ENCODE measurements at regions not wholly inside any gene's neighbourhood (a gene's known extent, or its start where the extent isn't known, plus 50 kb on each side); places are given as distances from the start of the nearest gene placed in this dataset.

DNA sequence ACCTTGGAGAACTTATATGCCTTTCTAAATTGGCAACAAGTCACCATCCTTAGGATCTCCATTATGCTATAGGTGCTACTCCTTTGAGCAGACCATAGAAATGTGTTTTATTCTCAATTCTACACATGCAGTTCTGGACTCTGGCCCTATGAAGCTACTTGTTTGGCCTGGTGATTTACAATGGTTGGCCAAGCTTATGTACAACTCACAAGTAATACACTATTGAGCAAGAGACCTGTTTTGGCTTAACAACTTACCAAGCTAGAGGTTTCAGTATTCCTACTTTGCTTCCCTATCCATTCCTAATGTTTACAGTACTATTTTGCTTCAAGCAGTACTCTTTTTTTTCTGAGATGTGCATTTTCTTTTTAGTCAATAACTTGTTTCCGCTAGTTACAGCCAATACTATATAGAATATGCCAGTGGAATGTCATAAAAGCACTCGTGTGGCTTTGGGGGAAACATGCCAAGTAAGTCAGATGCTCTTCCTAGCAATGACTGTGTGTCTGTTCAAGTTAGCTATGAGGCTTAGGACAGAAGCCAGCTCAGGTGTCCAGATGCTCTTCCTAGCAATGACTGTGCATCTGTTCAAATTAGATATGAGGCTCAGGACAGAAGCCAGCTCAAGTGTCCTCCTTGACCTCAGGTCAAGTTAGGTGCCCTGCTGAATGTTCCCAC lies 174.9 kb upstream of the SEMA6D start:
- TF ChIP-seq, protein P1, sequence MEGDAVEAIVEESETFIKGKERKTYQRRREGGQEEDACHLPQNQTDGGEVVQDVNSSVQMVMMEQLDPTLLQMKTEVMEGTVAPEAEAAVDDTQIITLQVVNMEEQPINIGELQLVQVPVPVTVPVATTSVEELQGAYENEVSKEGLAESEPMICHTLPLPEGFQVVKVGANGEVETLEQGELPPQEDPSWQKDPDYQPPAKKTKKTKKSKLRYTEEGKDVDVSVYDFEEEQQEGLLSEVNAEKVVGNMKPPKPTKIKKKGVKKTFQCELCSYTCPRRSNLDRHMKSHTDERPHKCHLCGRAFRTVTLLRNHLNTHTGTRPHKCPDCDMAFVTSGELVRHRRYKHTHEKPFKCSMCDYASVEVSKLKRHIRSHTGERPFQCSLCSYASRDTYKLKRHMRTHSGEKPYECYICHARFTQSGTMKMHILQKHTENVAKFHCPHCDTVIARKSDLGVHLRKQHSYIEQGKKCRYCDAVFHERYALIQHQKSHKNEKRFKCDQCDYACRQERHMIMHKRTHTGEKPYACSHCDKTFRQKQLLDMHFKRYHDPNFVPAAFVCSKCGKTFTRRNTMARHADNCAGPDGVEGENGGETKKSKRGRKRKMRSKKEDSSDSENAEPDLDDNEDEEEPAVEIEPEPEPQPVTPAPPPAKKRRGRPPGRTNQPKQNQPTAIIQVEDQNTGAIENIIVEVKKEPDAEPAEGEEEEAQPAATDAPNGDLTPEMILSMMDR (IDR thresholded peaks at IDR 0.05; ENCODE audit: insufficient read depth, low read length) = no peak
- no peak for DNase-seq (ENCODE audit: low read depth)
- H3K4me3 ChIP-seq (ENCODE audit: low read depth, low read length) = no peak overlapping the region

DNA sequence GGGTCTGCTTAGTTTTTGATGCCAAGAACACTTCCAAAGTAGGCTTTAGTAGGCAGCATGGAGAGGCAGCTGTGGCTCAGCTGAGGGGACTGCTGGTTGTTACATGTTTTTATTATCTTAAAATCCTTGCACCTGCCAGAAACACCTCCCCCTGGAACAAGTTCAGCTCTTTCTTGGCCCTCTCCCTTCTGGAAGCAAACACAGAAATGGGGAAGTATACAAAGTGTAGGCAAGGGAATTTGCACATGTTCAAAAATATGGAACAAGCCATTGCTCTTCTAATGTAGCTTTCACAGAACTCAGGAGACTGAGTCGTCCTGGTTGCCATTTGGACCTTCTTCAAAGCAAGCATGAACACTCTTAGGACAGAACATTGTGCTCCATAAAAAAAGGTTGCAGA lies 169.1 kb upstream of the SEMA6D start:
- H3K4me3 ChIP-seq (ENCODE audit: low read depth, low read length) = no peak overlapping the region
- TF ChIP-seq, protein P1 (IDR thresholded peaks at IDR 0.05; ENCODE audit: insufficient read depth, low read length) = no peak
- DNase-seq (ENCODE audit: low read depth) = no peak

DNA sequence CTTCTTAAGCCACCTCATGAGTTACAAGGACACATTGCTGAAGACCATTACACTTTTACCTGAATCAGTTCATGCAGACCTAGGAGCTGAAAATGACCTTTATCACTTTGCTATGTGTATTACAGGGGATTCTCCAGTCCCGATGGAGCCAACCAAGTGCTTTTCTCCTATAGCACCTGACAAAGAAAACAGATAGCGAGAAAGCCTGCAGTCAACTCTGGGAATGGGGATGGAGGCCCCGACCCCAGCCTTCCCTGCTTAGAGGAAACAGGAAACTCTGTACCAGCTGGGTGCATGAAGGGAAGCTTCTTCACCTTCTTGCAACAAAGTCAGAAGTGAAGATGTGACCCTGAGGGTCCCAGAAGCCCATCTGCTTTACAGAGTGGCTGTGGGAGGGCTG lies 168.3 kb upstream of the SEMA6D start:
- H3K4me3 ChIP-seq (ENCODE audit: low read depth, low read length) = no peak overlapping the region
- no peak for DNase-seq (ENCODE audit: low read depth)
- TF ChIP-seq, protein P1 (IDR thresholded peaks at IDR 0.05; ENCODE audit: insufficient read depth, low read length) = no peak

DNA sequence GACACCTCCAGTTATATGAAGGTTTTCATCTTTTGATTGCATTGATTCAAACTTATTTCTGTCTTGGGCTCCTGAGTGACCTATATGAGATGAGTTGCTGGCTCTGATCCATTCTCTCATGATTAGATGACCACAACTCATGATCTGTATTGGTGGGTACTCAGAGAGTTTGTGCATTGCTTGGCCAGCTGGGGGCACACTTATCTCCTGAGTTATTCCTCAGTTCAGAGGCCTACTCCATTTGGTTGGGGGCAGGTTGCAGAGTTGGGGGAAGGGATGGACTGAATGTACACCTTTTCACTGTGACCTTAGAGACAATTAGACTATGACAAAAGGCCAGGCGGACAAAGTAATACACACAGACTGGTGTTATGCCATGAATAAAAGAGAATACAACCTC lies 166.2 kb upstream of the SEMA6D start:
- DNase-seq (ENCODE audit: low read depth) = no peak

DNA sequence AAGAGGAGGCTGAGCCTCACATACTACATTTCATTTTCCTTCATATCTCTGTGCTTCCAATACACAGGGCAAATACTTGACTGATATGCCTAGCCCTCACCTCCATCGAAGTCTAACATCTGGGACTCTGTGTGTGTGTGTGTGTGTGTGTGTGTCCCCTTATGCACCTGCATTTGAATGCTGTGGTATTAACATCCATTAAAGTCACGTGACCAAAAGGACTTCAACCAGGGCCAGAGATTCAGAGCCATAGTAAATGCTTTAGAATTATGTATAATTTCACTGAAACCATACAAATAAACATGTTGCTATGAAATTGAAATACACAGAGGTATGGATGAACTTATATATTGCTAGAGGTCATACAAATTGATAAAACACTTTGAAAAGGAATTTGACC lies 165.8 kb upstream of the SEMA6D start:
- TF ChIP-seq, protein P1 (IDR thresholded peaks at IDR 0.05; ENCODE audit: insufficient read depth, low read length) = no peak
- no peak for DNase-seq (ENCODE audit: low read depth)
- H3K4me3 ChIP-seq (ENCODE audit: low read depth, low read length) = no peak overlapping the region

More for the DNA sequence above, 166.2 kb upstream of the SEMA6D start:
- H3K4me3 ChIP-seq (ENCODE audit: low read depth, low read length) = no peak overlapping the region
- TF ChIP-seq, protein P1 (IDR thresholded peaks at IDR 0.05; ENCODE audit: insufficient read depth, low read length) = no peak

DNA sequence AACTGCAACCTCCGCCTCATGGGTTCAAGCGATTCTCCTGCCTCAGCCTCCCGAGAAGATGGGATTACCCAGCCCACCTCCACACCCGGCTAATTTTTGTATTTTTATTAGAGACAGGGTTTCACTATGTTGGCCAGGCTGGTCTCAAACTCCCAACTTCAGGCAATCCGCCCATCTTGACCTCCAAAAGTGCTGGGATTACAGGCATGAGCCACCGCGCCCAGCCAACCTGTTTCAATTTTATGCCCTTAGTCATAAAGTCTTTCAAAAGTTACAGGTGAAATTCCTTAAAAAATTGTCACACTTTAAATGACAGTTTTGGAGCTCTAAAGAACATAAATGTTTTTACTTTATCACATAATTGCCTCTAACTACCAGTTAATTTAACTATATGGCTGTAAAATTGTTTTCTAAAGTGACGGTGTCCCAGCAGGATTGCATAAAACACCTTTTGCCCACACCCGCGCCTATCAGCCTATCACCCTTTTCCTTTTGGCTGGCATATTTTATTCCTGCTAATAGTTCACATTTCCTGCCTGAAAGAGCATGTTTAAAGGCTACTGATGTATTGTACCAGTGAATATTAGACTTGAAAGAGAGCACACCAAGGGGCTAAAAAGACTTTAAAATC lies 164.2 kb upstream of the SEMA6D start:
- TF ChIP-seq, protein P1 (IDR thresholded peaks at IDR 0.05; ENCODE audit: insufficient read depth, low read length) = no peak
- DNase-seq (ENCODE audit: low read depth) = no peak
- no peak overlapping the region for H3K4me3 ChIP-seq (ENCODE audit: low read depth, low read length)

Data from fibroblast of the aortic adventitia (primary cell).